ENCODE measurements at regions not wholly inside any gene's neighbourhood (a gene's known extent, or its start where the extent isn't known, plus 50 kb on each side); places are given as distances from the start of the nearest gene placed in this dataset.
"Not testable (repeated sequence)": the region's sequence is repeated elsewhere in the genome, so short reads cannot be mapped to it uniquely, and the experiment has no call there.

- no peak for ATAC-seq
Observed at GRCh38 chr7:34343667-34344066, 314.4 kb upstream of the NPSR1 start.

GRCh38 chr7:34354011-34354410 lies 304.0 kb upstream of the NPSR1 start:
- Mint-ChIP-seq H3K27ac (no peak overlapping the region), H3K9me3 (peaks cover 6 to 7% of the 10 kb centered on the region in 2 donors), H3K36me3 (no peaks in the 10 kb centered on the region)
- ATAC-seq (no peak), DNase-seq (ENCODE audit: low spot score in 2 of 2) (no peak)

More at GRCh38 chr7:34343667-34344066, 314.4 kb upstream of the NPSR1 start:
- H3K9me3 Mint-ChIP-seq: peaks cover 0 to 15% of the 10 kb centered on the region in 2 donors
- no peak for DNase-seq (ENCODE audit: low spot score in 2 of 2)
- H3K27ac Mint-ChIP-seq: peak overlapping the region in 1 of 2 donors; percentile 10
- H3K36me3 Mint-ChIP-seq: peaks cover 0 to 6% of the 10 kb centered on the region in 2 donors

GRCh38 chr7:34354899-34355298 lies 303.1 kb upstream of the NPSR1 start:
- ATAC-seq: no peak
- peaks cover 6 to 7% of the 10 kb centered on the region in 2 donors for H3K9me3 Mint-ChIP-seq
- H3K36me3 Mint-ChIP-seq: no peaks in the 10 kb centered on the region
- no peak overlapping the region for H3K27ac Mint-ChIP-seq
- DNase-seq (ENCODE audit: low spot score in 2 of 2): no peak

GRCh38 chr7:34357068-34357467 lies 300.9 kb upstream of the NPSR1 start:
- Mint-ChIP-seq H3K36me3 (no peaks in the 10 kb centered on the region), H3K9me3 (peaks cover 6 to 7% of the 10 kb centered on the region in 2 donors), H3K27ac (no peak overlapping the region)
- no peak for ATAC-seq
- DNase-seq (ENCODE audit: low spot score in 2 of 2): no peak

- no peak for DNase-seq (ENCODE audit: low spot score in 2 of 2)
- Mint-ChIP-seq H3K36me3 (no peaks in the 10 kb centered on the region), H3K9me3 (peaks cover 6 to 7% of the 10 kb centered on the region in 2 donors), H3K27ac (no peak overlapping the region)
- no peak for ATAC-seq
Observed at GRCh38 chr7:34357946-34358345, 300.1 kb upstream of the NPSR1 start.

GRCh38 chr7:34358578-34358977 lies 299.4 kb upstream of the NPSR1 start:
- not testable (repeated sequence) for DNase-seq (ENCODE audit: low spot score in 2 of 2); ATAC-seq; H3K36me3 Mint-ChIP-seq; H3K9me3 Mint-ChIP-seq; H3K27ac Mint-ChIP-seq

GRCh38 chr7:34361663-34362250 lies 296.3 kb upstream of the NPSR1 start:
- Mint-ChIP-seq H3K27ac (no peak overlapping the region), H3K36me3 (no peaks in the 10 kb centered on the region), H3K9me3 (peaks cover 3 to 10% of the 10 kb centered on the region in 2 donors)
- DNase-seq (ENCODE audit: low spot score in 2 of 2): no peak
- no peak for ATAC-seq

GRCh38 chr7:34362621-34363020 lies 295.4 kb upstream of the NPSR1 start:
- no peak for ATAC-seq
- H3K36me3 Mint-ChIP-seq: no peaks in the 10 kb centered on the region

GRCh38 chr7:34364130-34364529 lies 293.9 kb upstream of the NPSR1 start:
- ATAC-seq (no peak), DNase-seq (ENCODE audit: low spot score in 2 of 2) (no peak)
- Mint-ChIP-seq H3K27ac (no peak overlapping the region), H3K9me3 (peaks cover 4 to 8% of the 10 kb centered on the region in 2 donors), H3K36me3 (no peaks in the 10 kb centered on the region)

More at GRCh38 chr7:34362621-34363020, 295.4 kb upstream of the NPSR1 start:
- Mint-ChIP-seq H3K27ac (no peak overlapping the region), H3K9me3 (peaks cover 4 to 11% of the 10 kb centered on the region in 2 donors)
- no peak for DNase-seq (ENCODE audit: low spot score in 2 of 2)

GRCh38 chr7:34365011-34365410 lies 293.0 kb upstream of the NPSR1 start:
- Mint-ChIP-seq H3K27ac (no peak overlapping the region), H3K36me3 (no peaks in the 10 kb centered on the region), H3K9me3 (peaks cover 4 to 8% of the 10 kb centered on the region in 2 donors)
- DNase-seq (ENCODE audit: low spot score in 2 of 2) (no peak), ATAC-seq (no peak)

- no peak for ATAC-seq
- peaks cover 4 to 8% of the 10 kb centered on the region in 2 donors for H3K9me3 Mint-ChIP-seq
- no peak for DNase-seq (ENCODE audit: low spot score in 2 of 2)
- H3K36me3 Mint-ChIP-seq: no peaks in the 10 kb centered on the region
- H3K27ac Mint-ChIP-seq: no peak overlapping the region
Observed at GRCh38 chr7:34365611-34366010, 292.4 kb upstream of the NPSR1 start.

- ATAC-seq (no peak), DNase-seq (ENCODE audit: low spot score in 2 of 2) (no peak)
- Mint-ChIP-seq H3K27ac (no peak overlapping the region), H3K36me3 (peaks cover 0 to 6% of the 10 kb centered on the region in 2 donors), H3K9me3 (peaks cover 9 to 10% of the 10 kb centered on the region in 2 donors)
Observed at GRCh38 chr7:34371922-34372321, 286.1 kb upstream of the NPSR1 start.

GRCh38 chr7:34373940-34374339 lies 284.1 kb upstream of the NPSR1 start:
- no peak for ATAC-seq
- Mint-ChIP-seq H3K9me3 (peaks cover 9 to 10% of the 10 kb centered on the region in 2 donors), H3K27ac (no peak overlapping the region)

GRCh38 chr7:34382166-34382893 lies 275.7 kb upstream of the NPSR1 start:
- DNase-seq (ENCODE audit: low spot score in 2 of 2) (no peak), ATAC-seq (no peak)
- H3K9me3 Mint-ChIP-seq: peaks cover 4 to 11% of the 10 kb centered on the region in 2 donors
- no peaks in the 10 kb centered on the region for H3K36me3 Mint-ChIP-seq
- no peak overlapping the region for H3K27ac Mint-ChIP-seq

More at GRCh38 chr7:34373940-34374339, 284.1 kb upstream of the NPSR1 start:
- DNase-seq (ENCODE audit: low spot score in 2 of 2): no peak
- H3K36me3 Mint-ChIP-seq: peaks cover 0 to 6% of the 10 kb centered on the region in 2 donors

- no peak for ATAC-seq
- Mint-ChIP-seq H3K9me3 (peaks cover 10 to 11% of the 10 kb centered on the region in 2 donors), H3K36me3 (no peaks in the 10 kb centered on the region), H3K27ac (no peak overlapping the region)
- no peak for DNase-seq (ENCODE audit: low spot score in 2 of 2)
Observed at GRCh38 chr7:34385384-34385783, 272.6 kb upstream of the NPSR1 start.

- no peak for DNase-seq (ENCODE audit: low spot score in 2 of 2)
- H3K27ac Mint-ChIP-seq: no peak overlapping the region
- no peaks in the 10 kb centered on the region for H3K36me3 Mint-ChIP-seq
- H3K9me3 Mint-ChIP-seq: peaks cover 4 to 6% of the 10 kb centered on the region in 2 donors
- no peak for ATAC-seq
Observed at GRCh38 chr7:34389332-34390078, 268.5 kb upstream of the NPSR1 start.

- DNase-seq (ENCODE audit: low spot score in 2 of 2) (no peak), ATAC-seq (no peak)
- peaks cover 4 to 6% of the 10 kb centered on the region in 2 donors for H3K9me3 Mint-ChIP-seq
- no peaks in the 10 kb centered on the region for H3K36me3 Mint-ChIP-seq
- H3K27ac Mint-ChIP-seq: no peak overlapping the region
Observed at GRCh38 chr7:34390103-34390502, 267.9 kb upstream of the NPSR1 start.

All from activated naive CD4-positive, alpha-beta T cell treated with anti-CD3 and anti-CD28 coated beads, Interleukin-2, amount 50 U/mL, for 72 hours (primary cell).